COLO668 (cell line): ENCODE measurements at regions not wholly inside any gene's neighbourhood (a gene's known extent, or its start where the extent isn't known, plus 50 kb on each side); places are given as distances from the start of the nearest gene placed in this dataset.
"Not testable (repeated sequence)": the region's sequence is repeated elsewhere in the genome, so short reads cannot be mapped to it uniquely, and the experiment has no call there.

ENCODE experiments used
- DNase-seq: peaks from one replicate; lab custom pipeline; 2025; ENCODE audit not compliant: unreplicated experiment; lab: John Stamatoyannopoulos, UW

DNA sequence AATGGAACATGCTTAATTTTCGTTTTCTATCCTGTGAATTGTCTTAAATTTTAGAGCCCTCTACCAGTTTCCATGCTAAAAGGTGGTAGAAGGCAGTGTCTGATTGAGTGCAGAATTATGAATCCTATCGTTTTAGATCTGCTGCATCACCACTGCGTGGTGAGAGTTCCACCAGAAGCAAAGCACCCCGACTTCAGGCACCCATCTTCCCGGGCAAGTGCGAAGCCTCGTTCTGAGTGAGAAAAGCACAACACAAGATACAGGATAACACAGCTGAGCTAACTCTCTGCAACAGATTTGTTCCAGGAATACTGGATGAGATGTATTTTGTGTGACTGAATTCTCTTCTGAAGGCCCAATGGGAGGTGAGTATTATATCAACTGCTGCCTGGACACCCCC is 471.5 kb downstream of the EIPR1 start:
- no peak for DNase-seq

DNA sequence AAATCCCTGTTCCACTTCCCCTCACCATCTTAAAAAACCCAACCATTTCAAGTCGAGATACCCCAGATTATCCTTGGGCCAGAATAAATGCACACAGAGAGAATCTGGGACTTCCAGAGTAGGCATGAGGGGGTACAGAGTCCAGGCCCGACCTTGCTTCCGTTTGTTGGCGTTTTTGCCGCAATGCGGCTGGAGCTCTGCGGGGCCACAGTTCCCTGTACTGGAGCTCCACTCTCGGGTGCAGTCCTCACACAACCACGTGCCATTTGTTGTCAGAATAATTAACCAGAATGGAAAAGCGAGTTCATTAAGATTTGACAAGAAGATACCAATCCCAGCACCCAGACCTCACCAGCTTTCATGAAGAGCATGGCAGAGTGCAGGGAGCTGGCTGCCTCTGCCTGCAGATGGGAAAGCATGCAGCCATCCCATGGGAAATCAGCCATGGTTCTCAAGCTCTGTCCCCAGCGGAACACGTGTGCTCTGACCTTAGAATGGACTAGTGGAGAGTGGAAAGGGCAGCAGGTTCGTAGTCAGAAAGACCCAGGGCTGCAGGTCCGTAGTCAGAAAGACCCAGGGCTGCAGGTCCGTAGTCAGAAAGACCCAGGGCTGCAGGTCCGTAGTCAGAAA is 472.8 kb downstream of the EIPR1 start:
- no peak for DNase-seq

DNA sequence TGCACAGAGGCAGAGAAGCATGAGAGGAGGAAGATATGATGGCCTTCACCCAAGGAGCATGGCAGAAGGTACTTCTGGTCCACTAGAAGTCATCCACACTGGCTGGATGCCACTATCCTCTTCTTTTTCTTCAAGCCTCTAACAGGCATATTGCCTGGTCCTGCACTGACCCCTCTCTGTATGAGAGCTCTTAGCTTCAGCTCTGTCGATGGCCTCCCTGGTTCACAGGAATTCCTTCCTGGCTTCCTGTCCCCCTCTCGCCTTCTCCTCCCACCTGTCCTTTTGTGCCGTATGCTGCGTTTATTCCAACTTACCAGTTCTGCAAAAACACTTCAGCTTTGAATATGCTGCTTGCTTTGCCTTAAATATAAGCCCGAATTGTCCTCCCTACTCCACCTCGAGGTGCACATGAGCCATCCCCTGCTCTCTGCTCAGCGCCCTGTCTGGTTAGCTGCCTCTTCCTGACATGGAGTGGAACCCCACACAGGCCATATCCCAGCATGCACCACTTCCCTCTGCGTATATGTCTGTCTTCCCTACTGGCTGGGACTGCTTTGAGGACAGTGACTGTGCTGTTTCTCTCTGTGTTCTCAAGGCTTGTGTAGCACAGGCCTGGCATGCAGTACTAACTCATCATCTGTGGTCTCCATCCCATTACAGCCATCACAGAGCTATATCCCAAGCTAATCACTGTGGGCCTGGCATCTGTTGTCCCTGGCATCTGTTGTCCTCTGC is 474.9 kb downstream of the EIPR1 start:
- no peak for DNase-seq

DNA sequence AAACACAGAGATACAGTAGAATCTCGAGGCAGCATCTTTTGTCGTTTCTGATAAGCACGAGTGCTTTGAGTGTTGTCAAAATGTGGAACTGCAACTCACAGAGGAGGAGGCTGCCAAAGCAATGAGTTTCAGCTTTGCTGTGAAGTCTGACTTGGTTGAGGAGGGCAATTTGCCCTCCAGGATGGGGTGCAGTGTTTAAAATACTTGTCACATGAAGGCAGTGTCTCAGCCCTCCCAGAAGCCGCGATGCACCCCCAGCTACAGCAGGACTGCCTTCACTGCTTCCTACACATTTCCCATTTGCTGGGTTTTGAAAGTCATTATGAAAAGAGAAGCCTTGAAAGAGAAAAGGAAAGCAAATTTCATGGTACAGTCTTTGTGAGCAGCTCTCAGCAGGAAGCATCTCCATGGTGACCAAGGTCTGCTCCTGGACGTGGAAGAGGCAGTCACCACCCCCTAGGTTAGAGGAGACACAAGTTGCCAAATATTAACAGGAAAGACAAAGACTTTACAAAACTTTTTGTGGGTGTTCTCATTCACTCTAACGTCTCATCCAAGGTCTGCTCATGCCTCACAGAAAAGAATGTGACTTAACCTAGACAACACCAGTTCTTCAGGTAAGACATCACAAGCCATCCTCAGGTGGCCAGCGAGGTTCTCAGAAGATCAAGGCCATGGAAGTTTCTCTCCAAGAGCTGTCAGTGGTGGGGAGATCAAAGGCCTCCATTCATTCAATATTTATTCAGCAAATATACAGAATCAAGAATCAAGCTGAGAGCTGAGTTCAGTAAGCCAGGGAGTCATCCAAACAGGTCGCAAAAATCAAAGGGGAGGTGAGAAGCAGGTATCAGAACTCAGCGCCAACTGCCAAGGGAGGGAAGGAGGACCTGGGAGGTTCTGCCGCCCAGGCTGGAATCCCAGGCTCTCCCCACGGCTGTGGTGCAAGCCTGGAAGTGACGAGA is 476.0 kb downstream of the EIPR1 start:
- no peak for DNase-seq

DNA sequence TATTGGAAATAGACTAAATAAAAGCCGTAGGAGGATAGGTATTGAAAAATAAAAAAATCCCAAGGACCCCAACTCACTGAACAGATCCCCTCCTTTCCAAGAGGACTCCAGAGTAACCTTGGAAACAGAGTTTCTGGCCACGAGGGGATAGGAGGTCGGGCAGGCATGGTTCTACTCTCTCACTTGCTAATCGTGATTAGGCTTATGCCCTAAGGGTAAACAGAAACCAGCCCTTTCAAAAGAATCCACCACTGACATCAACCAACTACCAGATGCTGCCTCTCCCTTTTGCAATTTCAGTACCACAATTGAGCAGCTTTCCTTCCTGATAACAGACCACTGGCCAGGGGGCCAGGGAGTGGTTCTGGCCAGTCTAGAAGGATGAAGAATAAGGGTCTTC is 477.8 kb downstream of the EIPR1 start:
- no peak for DNase-seq

DNA sequence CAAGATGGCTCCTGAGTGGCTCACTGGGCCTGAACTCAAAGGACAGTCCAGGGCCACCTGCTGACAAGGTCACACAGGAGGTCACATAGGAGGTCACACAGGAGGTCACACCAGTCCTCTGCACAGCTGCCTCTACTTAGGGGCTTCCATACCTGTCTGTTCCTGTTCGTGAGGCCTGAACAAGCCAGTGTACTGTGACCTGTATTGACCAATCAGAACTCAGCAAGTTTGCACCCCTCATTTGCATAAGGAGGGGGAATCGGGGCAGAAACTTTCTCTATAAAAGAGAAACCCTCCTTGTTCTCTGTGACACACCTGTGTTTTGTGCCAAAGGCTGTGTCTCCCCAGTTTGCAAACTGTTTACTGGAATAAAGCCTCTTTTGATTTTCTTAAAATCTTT is 478.9 kb downstream of the EIPR1 start:
- DNase-seq, result no peak

DNA sequence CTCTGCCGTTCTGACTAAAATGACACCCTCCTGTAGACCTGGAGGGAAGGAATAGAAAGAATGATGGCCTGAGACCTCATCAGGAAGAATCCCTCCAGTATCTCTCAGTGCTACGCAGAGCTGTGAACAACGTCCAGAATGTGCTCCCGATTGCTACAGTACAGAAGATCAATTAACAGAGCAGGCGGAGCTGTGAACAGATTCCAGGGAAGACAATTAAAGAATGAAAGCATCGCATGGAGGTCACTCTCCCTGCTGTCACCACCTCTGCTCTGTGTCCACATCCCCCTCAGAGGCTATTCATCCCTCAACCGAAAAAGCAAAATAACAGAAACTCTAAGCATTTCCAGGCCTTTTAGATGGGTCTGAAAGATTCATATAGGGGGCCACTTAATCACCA is 481.0 kb downstream of the EIPR1 start:
- no peak for DNase-seq

DNA sequence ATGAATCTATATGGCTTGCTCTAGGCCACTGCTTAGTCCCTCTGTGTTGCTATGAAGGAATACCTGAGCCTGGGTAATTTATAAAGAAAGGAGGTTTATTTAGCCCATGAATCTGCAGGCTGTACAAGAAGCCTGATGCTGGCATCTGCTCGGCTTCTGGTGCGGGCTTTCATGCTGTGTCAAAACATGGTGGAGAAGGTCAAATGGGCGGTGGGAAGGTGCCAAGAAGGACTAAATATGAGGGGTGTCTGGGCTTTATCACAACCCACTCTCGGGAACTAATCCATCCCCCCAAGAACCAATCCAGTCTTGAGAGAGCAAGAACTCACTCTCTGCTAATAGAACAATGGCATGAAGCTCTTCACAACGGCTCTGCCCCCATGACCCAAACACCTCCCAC is 481.6 kb downstream of the EIPR1 start:
- no peak for DNase-seq

DNA sequence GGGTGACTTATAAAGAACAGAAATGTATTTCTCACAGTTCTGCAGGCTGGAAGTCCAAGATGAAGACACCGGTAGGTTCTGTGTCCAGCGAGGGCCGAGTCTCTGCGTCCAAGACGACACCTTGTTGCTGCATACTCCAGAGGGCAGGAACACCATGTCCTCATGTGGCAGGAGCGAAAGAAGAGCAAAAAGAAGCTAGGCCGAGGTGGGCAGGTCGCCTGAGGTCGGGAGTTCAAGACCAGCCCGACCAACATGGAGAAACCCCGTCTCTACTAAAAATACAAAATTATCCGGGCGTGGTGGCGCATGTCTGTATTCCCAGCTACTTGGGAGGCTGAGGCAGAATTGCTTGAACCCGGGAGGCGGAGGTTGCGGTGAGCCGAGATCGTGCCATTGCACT is 483.6 kb downstream of the EIPR1 start:
- not testable (repeated sequence) for DNase-seq

DNA sequence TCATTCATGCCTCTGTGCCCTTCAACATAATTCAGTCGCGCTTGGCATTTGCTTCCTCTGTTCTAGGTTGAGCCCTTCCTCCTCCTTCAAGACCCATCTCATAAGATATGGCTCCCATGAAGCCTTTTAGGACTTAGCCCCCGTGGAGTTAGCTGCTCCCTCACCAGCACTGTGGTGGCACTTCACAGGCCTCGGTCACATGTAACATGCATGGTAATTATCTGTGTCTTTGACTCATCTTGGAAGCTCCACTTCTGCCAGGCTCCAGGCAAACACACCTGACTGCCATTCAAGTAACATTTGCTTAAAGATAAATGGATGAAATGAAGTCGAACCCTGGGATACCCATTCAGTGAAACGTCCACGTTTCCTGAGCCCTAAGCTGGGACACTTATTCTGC is 484.7 kb downstream of the EIPR1 start:
- DNase-seq, result no peak

DNA sequence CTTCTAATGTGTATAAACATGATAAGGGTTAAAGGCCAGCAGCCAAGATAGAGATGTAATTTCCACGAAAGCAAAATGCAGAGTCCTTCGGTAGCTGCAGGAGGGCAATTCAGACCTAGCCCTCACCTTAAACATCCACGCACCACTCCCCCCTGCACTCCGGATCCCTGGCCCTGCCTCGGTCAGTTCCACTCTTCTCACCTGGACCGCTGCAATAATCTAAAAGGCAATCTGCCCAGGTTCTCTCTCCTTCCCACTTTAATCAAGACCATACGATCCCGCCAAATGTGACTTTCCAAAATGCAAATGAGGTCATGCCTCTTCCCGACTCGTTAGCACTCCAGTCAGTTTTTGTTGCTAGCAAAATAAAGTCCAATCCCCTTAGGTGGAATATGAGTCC is 485.2 kb downstream of the EIPR1 start:
- no peak for DNase-seq

DNA sequence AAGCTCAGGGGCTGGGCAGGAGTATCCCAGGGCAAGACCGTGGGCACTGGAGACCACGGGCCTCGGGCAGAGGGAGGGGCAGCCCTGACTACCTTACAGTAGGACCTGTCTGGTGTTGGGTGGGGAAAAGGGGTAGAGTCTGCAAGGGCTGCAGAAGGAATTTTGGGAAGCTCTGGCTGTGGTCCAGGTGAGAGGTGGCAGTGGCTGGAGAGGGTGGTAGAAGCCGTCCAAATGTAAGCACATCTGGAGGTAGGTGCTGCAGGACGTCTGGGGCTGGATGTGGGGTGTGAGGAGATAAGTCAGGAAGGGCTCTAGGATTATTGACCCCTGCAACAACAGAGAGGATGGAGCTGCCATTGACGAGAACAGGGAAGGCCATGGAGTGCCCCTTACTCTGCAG is 486.7 kb downstream of the EIPR1 start:
- DNase-seq, result no peak

DNA sequence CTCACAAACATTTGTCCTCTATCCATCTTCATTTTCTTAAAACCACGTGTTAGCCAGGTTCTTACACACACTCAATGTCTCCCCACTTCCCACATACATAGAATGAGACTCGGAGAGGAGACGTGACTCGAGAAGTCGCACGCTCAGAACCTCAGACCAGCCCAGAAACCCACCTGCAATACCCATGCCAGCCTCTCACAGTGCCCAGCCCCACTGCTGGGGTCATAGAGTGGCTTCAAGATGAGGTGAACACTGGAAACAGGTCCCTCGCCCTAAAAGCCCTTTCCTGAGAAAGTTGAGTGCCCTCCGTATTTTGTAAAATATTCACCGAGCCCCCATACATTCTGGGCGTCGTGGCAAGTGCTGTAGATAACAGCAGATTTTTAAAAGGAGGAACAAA is 487.4 kb downstream of the EIPR1 start:
- no peak for DNase-seq

DNA sequence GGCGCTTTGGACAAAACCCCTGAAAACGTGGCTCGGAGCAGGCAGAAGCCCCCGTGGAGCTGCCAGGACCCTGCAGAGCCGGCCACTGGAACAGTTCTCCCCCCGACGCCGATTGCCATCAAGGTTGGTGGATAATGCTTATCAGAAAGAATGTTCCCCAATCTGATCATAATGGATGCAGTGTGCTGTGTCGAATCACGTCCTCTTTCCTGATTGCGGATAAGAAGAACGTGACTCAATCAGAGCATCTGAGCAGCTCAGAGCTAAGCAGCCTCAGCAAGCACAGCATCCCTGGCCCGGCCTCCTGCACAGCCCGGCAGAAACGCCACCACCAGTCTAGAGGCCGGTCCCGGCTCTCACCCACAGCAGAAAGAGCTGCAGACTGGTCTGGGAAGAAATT is 488.0 kb downstream of the EIPR1 start:
- no peak for DNase-seq

DNA sequence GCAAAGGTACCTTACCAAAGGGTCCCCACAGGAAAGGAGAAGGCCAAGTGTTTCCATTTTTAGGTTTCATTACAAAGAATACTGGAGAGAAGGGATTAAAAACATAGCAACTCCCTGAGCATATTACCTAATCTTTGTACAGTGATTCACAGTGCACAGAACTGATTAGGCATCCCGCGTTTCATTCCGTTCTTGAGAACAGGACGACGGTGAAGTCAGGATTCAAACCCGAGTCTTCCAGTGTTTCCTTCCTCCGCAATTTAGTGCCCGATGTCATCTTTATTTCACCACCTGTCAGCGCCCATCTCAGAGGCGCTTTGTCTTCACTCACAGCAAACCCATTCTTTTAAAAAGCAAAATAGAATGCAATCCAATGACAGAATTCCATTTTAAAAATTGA is 488.5 kb downstream of the EIPR1 start:
- DNase-seq, result no peak

DNA sequence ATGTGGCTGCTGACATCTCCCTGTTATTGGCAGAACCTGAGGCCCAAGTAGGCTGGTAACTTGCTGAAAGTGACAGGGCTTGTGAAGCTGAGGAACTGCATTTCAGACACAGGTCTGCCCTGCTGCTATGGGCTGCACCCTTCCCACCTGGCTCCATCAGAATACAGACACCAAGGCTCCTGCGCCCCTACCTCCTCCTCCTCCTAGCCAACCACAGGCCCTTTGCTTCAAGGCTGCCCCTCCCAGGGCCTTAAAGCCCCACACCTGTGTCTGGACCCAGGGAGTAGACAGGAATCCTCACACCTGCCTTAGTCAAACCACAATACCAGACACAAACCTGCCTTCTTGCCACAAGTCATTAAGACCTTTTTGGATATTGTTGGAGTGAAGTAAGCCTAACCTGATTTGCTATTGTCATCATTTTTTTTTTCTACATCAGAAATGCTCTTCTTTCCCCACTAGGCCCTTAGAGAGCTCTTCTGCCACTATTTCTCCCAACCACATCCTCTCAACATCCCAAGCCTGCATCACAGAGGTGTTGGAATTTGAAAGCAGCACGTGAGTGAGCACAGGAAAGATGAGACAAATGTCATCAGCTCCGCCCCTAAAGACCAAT is 489.7 kb downstream of the EIPR1 start:
- no peak for DNase-seq

DNA sequence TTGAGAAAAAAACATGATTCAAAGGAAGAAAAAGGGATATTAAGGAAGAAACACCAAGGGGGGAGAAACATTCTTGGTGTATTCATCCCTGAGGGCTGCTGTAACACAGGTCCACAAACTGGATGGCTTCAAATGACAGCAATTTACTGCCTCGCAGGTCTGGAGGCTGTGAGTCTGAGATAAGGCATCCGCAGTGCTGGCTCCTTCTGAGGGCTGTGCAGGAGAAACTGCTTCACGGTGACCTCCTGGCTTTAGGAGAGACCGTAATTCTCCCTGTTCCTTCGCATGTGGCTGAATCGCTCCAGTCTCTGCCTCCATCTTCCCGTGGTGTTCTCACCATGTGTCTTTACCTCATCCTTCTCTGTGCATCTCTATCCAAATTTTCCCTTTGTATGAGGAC is 490.7 kb downstream of the EIPR1 start:
- DNase-seq, result no peak

DNA sequence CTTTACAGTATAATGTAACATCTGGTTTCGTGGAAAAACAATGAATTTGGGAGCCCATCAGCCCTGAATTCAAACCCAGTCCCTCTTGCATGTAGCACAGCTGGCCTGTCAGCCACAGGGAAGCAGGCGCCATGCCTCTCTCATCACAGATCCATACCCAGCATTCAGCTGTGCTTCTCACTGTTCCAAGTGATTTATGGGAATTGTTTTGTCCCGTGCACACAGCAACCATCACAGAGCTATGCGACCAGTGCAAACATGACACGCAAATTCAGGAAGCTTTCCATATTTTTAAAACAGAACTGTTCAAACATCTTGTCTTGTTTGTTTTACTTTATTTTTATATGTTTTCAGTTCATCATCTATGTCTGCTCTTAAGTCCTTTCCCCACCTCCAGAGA is 496.1 kb downstream of the EIPR1 start:
- no peak for DNase-seq

DNA sequence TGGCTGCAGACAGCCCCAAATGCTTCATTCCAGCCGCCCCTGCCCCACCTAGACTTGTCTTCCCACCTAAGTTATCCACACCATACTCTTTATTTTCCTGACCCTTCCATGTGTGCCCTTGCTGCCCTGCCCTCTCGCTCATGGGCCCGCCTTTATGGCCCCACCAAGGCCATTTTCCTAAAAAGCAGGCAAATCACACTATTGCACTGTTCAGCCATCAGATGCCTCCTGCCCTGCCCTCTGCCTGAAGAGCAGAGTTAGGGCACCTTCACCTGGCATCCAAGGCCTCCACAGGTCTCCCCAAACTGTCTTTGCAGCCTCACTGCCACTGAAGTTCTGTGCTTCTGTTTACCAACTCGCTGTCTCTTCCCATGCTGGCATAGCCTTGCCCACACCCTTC is 496.7 kb downstream of the EIPR1 start:
- DNase-seq, result no peak

DNA sequence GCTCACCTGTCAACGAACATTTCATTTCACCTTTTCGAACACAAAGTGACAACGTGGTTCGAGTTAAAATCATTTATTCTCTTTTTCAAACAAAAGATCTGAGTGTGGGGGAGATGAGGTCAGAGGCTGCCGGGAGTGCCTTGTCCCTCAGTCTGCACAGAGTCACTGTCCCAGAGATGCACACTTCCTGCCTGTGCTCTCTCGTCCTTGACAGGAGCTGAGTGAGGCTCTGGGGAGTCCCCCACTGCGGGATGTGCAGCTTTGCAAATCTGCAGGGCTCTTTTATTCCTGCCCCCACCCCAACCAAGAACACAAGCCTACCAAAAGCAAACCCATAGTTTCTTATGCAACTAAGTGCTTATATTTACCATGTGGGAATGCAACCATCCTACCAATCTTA is 497.8 kb downstream of the EIPR1 start:
- no peak for DNase-seq

DNA sequence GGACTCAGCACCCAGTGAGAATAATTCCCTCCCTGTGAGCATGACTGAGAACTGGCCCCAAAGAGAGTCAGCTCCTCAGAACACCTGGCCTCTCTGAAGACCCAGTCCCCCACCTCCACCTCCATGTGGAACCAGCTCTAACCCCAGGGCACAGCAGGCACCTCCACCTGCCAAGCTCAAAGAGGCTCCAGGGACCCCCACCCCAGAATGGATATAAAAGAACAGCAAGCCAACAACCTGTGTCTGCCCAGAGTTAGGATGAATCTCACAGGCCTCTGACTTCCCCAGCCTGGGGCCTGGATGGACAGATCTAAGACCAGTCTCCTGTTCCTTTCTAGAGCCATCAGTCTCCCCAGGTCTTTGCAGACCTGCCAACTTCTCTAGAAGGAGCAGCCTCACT is 498.5 kb downstream of the EIPR1 start:
- DNase-seq, result no peak

DNA sequence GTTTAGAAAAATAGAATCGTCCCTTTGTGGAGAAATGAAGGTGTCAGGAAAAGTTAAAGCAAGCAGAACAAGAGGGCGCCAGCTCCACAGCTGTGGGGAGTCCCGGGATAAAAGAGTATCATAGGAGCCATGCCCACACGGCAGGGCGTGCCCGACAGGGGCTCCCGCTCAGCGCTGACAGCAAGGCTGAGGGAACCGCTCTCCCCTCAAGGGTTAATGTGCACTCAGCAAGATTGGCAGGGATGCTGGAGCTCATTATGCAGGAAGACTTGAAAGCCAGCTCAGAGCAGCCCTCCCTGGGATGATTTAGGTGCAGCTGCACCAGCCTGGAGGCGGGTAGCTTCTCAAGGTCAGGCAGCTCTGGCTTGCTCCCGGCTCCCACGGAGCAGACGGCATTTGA is 500.2 kb downstream of the EIPR1 start:
- no peak for DNase-seq
